Trophoblast cell (in vitro differentiated cells and primary cell): ENCODE measurements at regions not wholly inside any gene's neighbourhood (a gene's known extent, or its start where the extent isn't known, plus 50 kb on each side); places are given as distances from the start of the nearest gene placed in this dataset.

Source experiments
- DNase-seq, 2 donors: peaks; one replicate each; pipeline ENCODE4 v3.0.0-alpha.2; 2016
- H2AFZ ChIP-seq: 2 replicates; pipeline ENCODE4 v1.6.1; 2013; ENCODE audit warnings: low read length, moderate library complexity, mild to moderate bottlenecking; ENCODE audit not compliant: insufficient read depth, poor library complexity
- H2AK5ac ChIP-seq: 2 replicates; pipeline ENCODE4 v1.6.1; 2013; ENCODE audit warnings: mild to moderate bottlenecking, low read length
- H2BK120ac ChIP-seq: 2 replicates; pipeline ENCODE4 v1.6.1; 2013; ENCODE audit warnings: low read length, mild to moderate bottlenecking, moderate library complexity; ENCODE audit not compliant: insufficient read depth, poor library complexity
- H2BK12ac ChIP-seq: 2 replicates; pipeline ENCODE4 v1.6.1; 2013; ENCODE audit warnings: mild to moderate bottlenecking, low read length, moderate library complexity
- H2BK5ac ChIP-seq: 2 replicates; pipeline ENCODE4 v1.6.1; 2013; ENCODE audit warnings: low read length, low read depth, moderate library complexity, mild to moderate bottlenecking; ENCODE audit not compliant: poor library complexity
- H3K14ac ChIP-seq: 2 replicates; pipeline ENCODE4 v1.6.1; 2013; ENCODE audit warnings: mild to moderate bottlenecking, low read length
- H3K18ac ChIP-seq: 2 replicates; pipeline ENCODE4 v1.6.1; 2013; ENCODE audit warnings: mild to moderate bottlenecking, low read length
- H3K23ac ChIP-seq: 2 replicates; pipeline ENCODE4 v1.6.1; 2013; ENCODE audit warnings: low read length
- H3K27ac ChIP-seq: 2 replicates; pipeline ENCODE4 v1.5.1; 2013; ENCODE audit warnings: low read depth, mild to moderate bottlenecking, inconsistent platforms, low read length, moderate library complexity
- H3K27me3 ChIP-seq: 2 replicates; pipeline ENCODE4 v1.6.1; 2013; ENCODE audit warnings: inconsistent platforms, mild to moderate bottlenecking, low read length, moderate library complexity; ENCODE audit not compliant: insufficient read depth
- H3K36me3 ChIP-seq, 2 experiments: 1 replicate in 1 of 2; 2 replicates in 1 of 2; pipeline ENCODE4 v1.6.1; 2013; ENCODE audit warnings: low read length in 2 of 2, mild to moderate bottlenecking in 2 of 2, moderate library complexity in 1 of 2; ENCODE audit not compliant: insufficient read depth in 2 of 2, control insufficient read depth in 1 of 2
- H3K4ac ChIP-seq: 2 replicates; pipeline ENCODE4 v1.6.1; 2013; ENCODE audit warnings: low read depth, mild to moderate bottlenecking, low read length, moderate library complexity
- H3K4me1 ChIP-seq, 2 experiments: 1 replicate in 1 of 2; 2 replicates in 1 of 2; pipeline ENCODE4 v1.6.1; 2013; ENCODE audit warnings: low read length in 2 of 2, mild to moderate bottlenecking in 2 of 2, moderate library complexity in 1 of 2; ENCODE audit not compliant: insufficient read depth in 2 of 2, control insufficient read depth in 1 of 2
- H3K4me2 ChIP-seq: 2 replicates; pipeline ENCODE4 v1.6.1; 2013; ENCODE audit warnings: inconsistent platforms, mild to moderate bottlenecking, low read length, moderate library complexity
- H3K4me3 ChIP-seq: 2 replicates; pipeline ENCODE4 v1.5.1; 2013; ENCODE audit warnings: mild to moderate bottlenecking, low read depth, low read length, inconsistent platforms
- H3K79me1 ChIP-seq: one replicate; pipeline ENCODE4 v1.6.1; 2013; ENCODE audit warnings: low read length
- H3K79me2 ChIP-seq: 2 replicates; pipeline ENCODE4 v1.6.1; 2013; ENCODE audit warnings: low read length, mild to moderate bottlenecking; ENCODE audit not compliant: control insufficient read depth, insufficient read depth, poor library complexity
- H3K9ac ChIP-seq: 2 replicates; pipeline ENCODE4 v1.6.1; 2013; ENCODE audit warnings: mild to moderate bottlenecking, low read length
- H3K9me3 ChIP-seq: 2 replicates; pipeline ENCODE4 v1.6.1; 2013; ENCODE audit warnings: low read depth, mild to moderate bottlenecking, control low read depth, inconsistent platforms, low read length; ENCODE audit not compliant: insufficient read depth
- H4K12ac ChIP-seq: 2 replicates; pipeline ENCODE4 v1.6.1; 2013; ENCODE audit warnings: low read depth, mild to moderate bottlenecking, low read length, moderate library complexity
- H4K8ac ChIP-seq: 2 replicates; pipeline ENCODE4 v1.6.1; 2013; ENCODE audit warnings: low read depth, mild to moderate bottlenecking, low read length, moderate library complexity
- H4K91ac ChIP-seq: one replicate; pipeline ENCODE4 v1.6.1; 2013; ENCODE audit warnings: low read depth, mild to moderate bottlenecking, low read length, moderate library complexity
- WGBS: extraction: QIAGEN DNeasy Blood & Tissue Kit; methylation state at CpG from one replicate; pipeline ENCODE4 v1.1.7; 2013; ENCODE audit warnings: missing lambda C conversion rate; ENCODE audit not compliant: insufficient read length, insufficient coverage; ENCODE audit errors: extremely low coverage; 5-methylcytosine and 5-hydroxymethylcytosine counted together

DNA sequence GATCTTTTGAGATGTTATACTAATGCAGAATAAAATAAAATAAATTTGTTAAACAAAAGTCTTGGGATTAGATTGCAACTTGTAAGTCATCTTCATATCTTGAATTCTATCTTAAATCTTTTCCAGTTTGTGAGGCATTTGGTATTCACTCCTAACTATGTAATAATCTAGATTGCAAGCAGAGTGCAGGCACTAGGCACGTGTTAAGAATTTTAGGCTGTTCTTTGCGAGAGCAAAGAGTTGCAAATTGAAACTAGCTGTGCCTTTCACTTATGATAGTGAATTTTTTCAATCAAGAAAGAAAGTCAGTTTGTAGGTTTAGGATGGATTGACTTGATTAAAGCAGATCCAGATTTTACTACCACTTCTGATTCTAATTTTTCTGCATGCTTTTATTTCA lies 264.1 kb upstream of the SPRY2 start:
- no peak overlapping the region for H3K4me3 ChIP-seq
- H3K14ac ChIP-seq = no peak overlapping the region
- H3K79me1 ChIP-seq = no peaks in the 10 kb centered on the region
- H3K18ac ChIP-seq = no peak overlapping the region
- H3K23ac ChIP-seq = no peak overlapping the region
- H3K27me3 ChIP-seq = no peaks in the 10 kb centered on the region
- no peak overlapping the region for H2BK5ac ChIP-seq
- no peaks in the 10 kb centered on the region for H3K4me1 ChIP-seq
- no peak overlapping the region for H3K9ac ChIP-seq
- no peak overlapping the region for H2AFZ ChIP-seq
- no peak overlapping the region for H2AK5ac ChIP-seq
- no peak overlapping the region for H2BK12ac ChIP-seq
- H4K12ac ChIP-seq = no peak overlapping the region
- no peak overlapping the region for H4K91ac ChIP-seq
- H3K4ac ChIP-seq = no peak overlapping the region
- peak in 1 of 2 donors; percentile 14 for DNase-seq
- no peaks in the 10 kb centered on the region for H3K79me2 ChIP-seq
- H3K4me2 ChIP-seq = no peak overlapping the region
- no CpG with 5 or more reads among the region's 2 CpGs for WGBS
- no peaks in the 10 kb centered on the region for H3K36me3 ChIP-seq
- H3K27ac ChIP-seq = no peak overlapping the region
- no peak overlapping the region for H4K8ac ChIP-seq
- H2BK120ac ChIP-seq = no peak overlapping the region
- H3K9me3 ChIP-seq = no peaks in the 10 kb centered on the region

DNA sequence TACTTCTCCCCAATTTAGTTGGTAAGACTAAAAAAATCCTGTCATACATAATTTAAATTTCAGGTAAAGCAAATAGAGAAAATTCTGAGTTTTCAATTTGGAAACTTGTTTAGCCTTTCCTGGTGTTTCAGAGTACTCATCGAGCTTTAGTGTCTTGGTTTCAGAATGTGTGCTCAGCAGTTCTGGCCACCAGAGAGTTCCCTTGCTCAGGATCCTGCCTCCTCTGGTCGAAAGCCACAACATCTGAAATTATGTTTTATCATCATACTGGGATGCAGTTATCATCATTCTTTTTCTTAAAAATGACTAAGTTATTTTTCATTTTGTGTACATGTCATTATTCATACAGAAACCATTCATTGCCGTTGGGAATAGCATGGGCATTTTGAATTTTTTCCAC lies 263.2 kb upstream of the SPRY2 start:
- Histone ChIP-seq H3K9me3 (no peaks in the 10 kb centered on the region), H3K23ac (no peak overlapping the region), H2BK120ac (no peak overlapping the region), H3K9ac (no peak overlapping the region), H3K79me2 (no peaks in the 10 kb centered on the region), H2AFZ (no peak overlapping the region), H4K91ac (no peak overlapping the region), H3K36me3 (no peaks in the 10 kb centered on the region), H3K14ac (no peak overlapping the region), H3K4me2 (no peak overlapping the region), H3K79me1 (no peaks in the 10 kb centered on the region), H3K18ac (no peak overlapping the region), H3K4ac (no peak overlapping the region), H4K12ac (no peak overlapping the region), H2BK5ac (no peak overlapping the region), H3K27ac (no peak overlapping the region), H3K4me3 (no peak overlapping the region), H2BK12ac (no peak overlapping the region), H4K8ac (no peak overlapping the region), H3K4me1 (peaks cover 0 to 2% of the 10 kb centered on the region in 2 experiments), H2AK5ac (no peak overlapping the region), H3K27me3 (no peaks in the 10 kb centered on the region)
- WGBS = no CpG with 5 or more reads among the region's 3 CpGs
- DNase-seq = no peak

DNA sequence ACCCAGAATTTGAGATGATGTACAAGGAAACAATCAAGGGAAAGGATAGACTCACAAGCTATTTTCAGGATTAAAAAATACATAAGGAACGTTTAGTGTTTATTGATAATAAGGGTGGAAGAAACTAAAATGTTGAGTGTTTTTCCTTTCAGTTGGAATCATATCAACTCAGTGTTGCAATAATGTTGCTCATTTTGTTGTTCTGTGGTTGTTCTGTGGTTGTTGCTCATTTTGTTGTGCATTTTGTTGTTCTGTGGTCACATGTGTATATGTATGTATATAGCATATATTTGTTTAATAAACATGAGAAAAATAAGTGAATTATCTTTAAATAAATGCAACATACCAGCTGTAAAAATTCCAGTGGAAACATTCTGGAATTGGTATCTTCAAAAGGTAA lies 262.4 kb upstream of the SPRY2 start:
- Histone ChIP-seq H2AFZ (no peak overlapping the region), H4K12ac (no peak overlapping the region), H3K36me3 (no peaks in the 10 kb centered on the region), H4K8ac (no peak overlapping the region), H2BK120ac (no peak overlapping the region), H3K9ac (no peak overlapping the region), H3K4ac (no peak overlapping the region), H3K79me2 (no peaks in the 10 kb centered on the region), H3K4me3 (no peak overlapping the region), H3K4me2 (no peak overlapping the region), H2BK12ac (no peak overlapping the region), H3K27me3 (no peaks in the 10 kb centered on the region), H3K9me3 (no peaks in the 10 kb centered on the region), H3K18ac (no peak overlapping the region), H2AK5ac (no peak overlapping the region), H3K4me1 (peaks cover 0 to 2% of the 10 kb centered on the region in 2 experiments), H3K27ac (no peak overlapping the region), H3K14ac (no peak overlapping the region), H3K79me1 (no peaks in the 10 kb centered on the region), H2BK5ac (no peak overlapping the region), H3K23ac (no peak overlapping the region), H4K91ac (no peak overlapping the region)
- WGBS = 100% methylated on average over 1 of the region's 1 CpG
- no peak for DNase-seq

DNA sequence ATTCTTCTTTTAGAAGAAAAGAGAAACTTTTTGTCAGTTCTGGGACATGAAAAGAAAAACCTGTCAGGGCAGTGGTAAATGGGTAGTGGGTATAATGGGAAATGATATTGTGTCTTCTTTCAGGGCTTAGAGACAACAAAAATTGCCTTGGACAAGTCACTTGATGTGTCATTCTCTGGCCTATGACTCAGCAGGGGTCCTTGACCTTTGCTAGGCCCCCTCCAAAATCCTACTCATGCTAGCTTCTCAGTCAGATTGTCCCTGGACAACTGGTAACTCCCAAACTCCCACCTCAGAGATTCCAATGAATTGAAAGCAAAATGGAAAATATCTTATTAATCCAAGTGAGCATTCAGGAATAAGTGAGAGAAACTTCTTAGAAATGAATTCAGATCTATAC lies 258.8 kb upstream of the SPRY2 start:
- no peak overlapping the region for H2AK5ac ChIP-seq
- no peak overlapping the region for H3K14ac ChIP-seq
- no peak overlapping the region for H2BK12ac ChIP-seq
- H3K23ac ChIP-seq = no peak overlapping the region
- H2AFZ ChIP-seq = no peak overlapping the region
- no peak overlapping the region for H4K8ac ChIP-seq
- H3K4me3 ChIP-seq = no peak overlapping the region
- no peaks in the 10 kb centered on the region for H3K9me3 ChIP-seq
- no peak overlapping the region for H4K12ac ChIP-seq
- H3K4ac ChIP-seq = no peak overlapping the region
- no peaks in the 10 kb centered on the region for H3K36me3 ChIP-seq
- H3K9ac ChIP-seq = peak overlapping the region; percentile 33
- H3K18ac ChIP-seq = no peak overlapping the region
- no peaks in the 10 kb centered on the region for H3K79me1 ChIP-seq
- no peak overlapping the region for H2BK120ac ChIP-seq
- no peaks in the 10 kb centered on the region for H3K27me3 ChIP-seq
- no peak overlapping the region for H3K27ac ChIP-seq
- no peak overlapping the region for H4K91ac ChIP-seq
- DNase-seq = no peak
- H3K79me2 ChIP-seq = no peaks in the 10 kb centered on the region
- peaks cover 0 to 2% of the 10 kb centered on the region in 2 experiments for H3K4me1 ChIP-seq
- H3K4me2 ChIP-seq = no peak overlapping the region
- H2BK5ac ChIP-seq = no peak overlapping the region
